PC-9 (cell line): ENCODE measurements at regions not wholly inside any gene's neighbourhood (a gene's known extent, or its start where the extent isn't known, plus 50 kb on each side); places are given as distances from the start of the nearest gene placed in this dataset.

ENCODE experiments used
- EZH2 ChIP-seq: fragments of 200-600 bp; sonication (generic); IDR thresholded peaks from 2 replicates; pipeline ENCODE4 v1.8.0; 2017; ENCODE audit warnings: antibody characterized with exemption, low read depth
- TF ChIP-seq, protein P1 (sequence below): fragments of 200-600 bp; sonication (generic); conservative IDR thresholded peaks from 2 replicates; pipeline ENCODE4 v1.6.1; 2017; ENCODE audit warnings: mixed run types, antibody characterized with exemption, mild to moderate bottlenecking, moderate library complexity

DNA sequence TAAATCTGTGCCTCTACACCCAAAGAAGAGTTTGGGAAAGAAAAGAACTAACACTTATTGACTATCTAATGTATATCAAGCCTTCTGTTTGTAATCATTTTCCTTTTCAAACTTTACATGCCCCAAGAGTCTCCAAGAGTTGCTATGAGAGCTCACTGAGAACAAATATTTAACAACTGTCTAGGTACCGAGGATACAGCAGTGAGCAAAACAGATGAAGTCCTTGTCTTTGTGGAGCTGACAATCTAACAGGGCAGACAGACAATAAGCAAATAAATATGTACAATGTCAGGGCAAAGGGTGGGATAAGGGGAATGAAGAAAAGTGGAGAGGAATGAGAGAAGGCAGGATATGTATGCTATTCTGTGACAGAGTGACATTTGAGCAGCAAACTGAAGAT lies 64.8 kb upstream of the KSR1 start:
- no peak for TF ChIP-seq EZH2
- TF ChIP-seq, protein P1, sequence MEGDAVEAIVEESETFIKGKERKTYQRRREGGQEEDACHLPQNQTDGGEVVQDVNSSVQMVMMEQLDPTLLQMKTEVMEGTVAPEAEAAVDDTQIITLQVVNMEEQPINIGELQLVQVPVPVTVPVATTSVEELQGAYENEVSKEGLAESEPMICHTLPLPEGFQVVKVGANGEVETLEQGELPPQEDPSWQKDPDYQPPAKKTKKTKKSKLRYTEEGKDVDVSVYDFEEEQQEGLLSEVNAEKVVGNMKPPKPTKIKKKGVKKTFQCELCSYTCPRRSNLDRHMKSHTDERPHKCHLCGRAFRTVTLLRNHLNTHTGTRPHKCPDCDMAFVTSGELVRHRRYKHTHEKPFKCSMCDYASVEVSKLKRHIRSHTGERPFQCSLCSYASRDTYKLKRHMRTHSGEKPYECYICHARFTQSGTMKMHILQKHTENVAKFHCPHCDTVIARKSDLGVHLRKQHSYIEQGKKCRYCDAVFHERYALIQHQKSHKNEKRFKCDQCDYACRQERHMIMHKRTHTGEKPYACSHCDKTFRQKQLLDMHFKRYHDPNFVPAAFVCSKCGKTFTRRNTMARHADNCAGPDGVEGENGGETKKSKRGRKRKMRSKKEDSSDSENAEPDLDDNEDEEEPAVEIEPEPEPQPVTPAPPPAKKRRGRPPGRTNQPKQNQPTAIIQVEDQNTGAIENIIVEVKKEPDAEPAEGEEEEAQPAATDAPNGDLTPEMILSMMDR: no peak
